Keratinocyte (primary cell): ENCODE measurements at regions not wholly inside any gene's neighbourhood (a gene's known extent, or its start where the extent isn't known, plus 50 kb on each side); places are given as distances from the start of the nearest gene placed in this dataset.

Experiments
- DNase-seq: peaks from one replicate; pipeline ENCODE4 v3.0.0-alpha.2; 2011; ENCODE audit warnings: low read depth, missing footprints, low spot score
- FAIRE-seq: peaks from 2 replicates; lab custom pipeline; 2011; peaks lifted over from hg19 to GRCh38; lab: Jason Lieb, UNC
- H2AFZ ChIP-seq: 2 replicates; pipeline ENCODE4 v1.6.0; 2012; ENCODE audit warnings: low read length, control low read depth, inconsistent platforms; ENCODE audit not compliant: control insufficient read depth
- H3K27ac ChIP-seq: 2 replicates; pipeline ENCODE4 v1.5.1; 2011; ENCODE audit warnings: low read length; ENCODE audit not compliant: control insufficient read depth, insufficient read depth
- H3K27me3 ChIP-seq: 3 replicates; pipeline ENCODE4 v1.6.0; 2011; ENCODE audit warnings: low read length; ENCODE audit not compliant: control insufficient read depth, insufficient read depth; ENCODE audit errors: extremely low read depth
- H3K36me3 ChIP-seq, 2 experiments: 2 replicates in 1 of 2; 3 replicates in 1 of 2; pipeline ENCODE4 v1.5.1; 2011; ENCODE audit warnings: low read length in 2 of 2, mild to moderate bottlenecking in 1 of 2; ENCODE audit not compliant: control insufficient read depth in 2 of 2, insufficient read depth in 2 of 2; ENCODE audit errors: extremely low read depth in 1 of 2
- H3K4me1 ChIP-seq: 3 replicates; pipeline ENCODE4 v1.5.1; 2011; ENCODE audit warnings: low read length; ENCODE audit not compliant: control insufficient read depth, insufficient read depth; ENCODE audit errors: extremely low read depth
- H3K4me2 ChIP-seq: 3 replicates; pipeline ENCODE4 v1.6.0; 2011; ENCODE audit warnings: low read depth, low read length; ENCODE audit not compliant: control insufficient read depth, insufficient read depth; ENCODE audit errors: extremely low read depth
- H3K4me3 ChIP-seq, 3 experiments: fragments of 200-600 bp in 1 of 3; sonication (generic) in 1 of 3; 2 replicates in 2 of 3; 3 replicates in 1 of 3; pipeline ENCODE4 v1.5.1; 2011 to 2016; ENCODE audit warnings: low read length in 3 of 3, mild to moderate bottlenecking in 3 of 3, control low read depth in 2 of 3, inconsistent platforms in 1 of 3, low read depth in 1 of 3, mixed read lengths in 1 of 3, mixed run types in 1 of 3, moderate library complexity in 1 of 3; ENCODE audit not compliant: control insufficient read depth in 2 of 3, insufficient read depth in 2 of 3; ENCODE audit errors: extremely low read depth in 1 of 3
- H3K79me2 ChIP-seq: 2 replicates; pipeline ENCODE4 v1.6.0; 2012; ENCODE audit warnings: low read length; ENCODE audit not compliant: control insufficient read depth, insufficient read depth
- H3K9ac ChIP-seq: 3 replicates; pipeline ENCODE4 v1.6.0; 2011; ENCODE audit warnings: low read length; ENCODE audit not compliant: control insufficient read depth, insufficient read depth; ENCODE audit errors: extremely low read depth
- H3K9me1 ChIP-seq: 3 replicates; pipeline ENCODE4 v1.6.0; 2011; ENCODE audit warnings: low read length; ENCODE audit not compliant: control insufficient read depth, insufficient read depth; ENCODE audit errors: extremely low read depth
- H3K9me3 ChIP-seq: 2 replicates; pipeline ENCODE4 v1.5.1; 2012; ENCODE audit warnings: low read depth, low read length; ENCODE audit not compliant: control insufficient read depth
- H4K20me1 ChIP-seq: 3 replicates; pipeline ENCODE4 v1.6.0; 2011; ENCODE audit warnings: low read length; ENCODE audit not compliant: control insufficient read depth, insufficient read depth; ENCODE audit errors: extremely low read depth
- CTCF ChIP-seq, 3 experiments: IDR thresholded peaks in 1 of 3; conservative IDR thresholded peaks in 1 of 3; optimal IDR thresholded peaks in 1 of 3; 2 replicates in 2 of 3; 3 replicates in 1 of 3; pipeline versions ENCODE3 to v1.5.1; 2011; ENCODE audit warnings: low read length in 3 of 3, mild to moderate bottlenecking in 3 of 3, moderate library complexity in 2 of 3, control low read depth in 1 of 3, inconsistent platforms in 1 of 3; ENCODE audit not compliant: insufficient read depth in 2 of 3; ENCODE audit errors: extremely low read depth in 1 of 3
- EZH2 ChIP-seq: IDR thresholded peaks from one replicate; pipeline ENCODE4 v1.6.1; 2012; ENCODE audit warnings: inconsistent platforms, mild to moderate bottlenecking, low read length, moderate library complexity
- dilution Hi-C: fragments of 300-500 bp; cut with MboI; formaldehyde crosslinking; loops from one replicate; pipeline ENCODE4 v1.7.0; 2020; ENCODE audit warnings: low sequenced_read_pairs; ENCODE audit not compliant: extremely low pct_ligation_motif_present

- H3K9me1 ChIP-seq, result no peaks in the 10 kb centered on the region
- H3K4me3 ChIP-seq, result no peak overlapping the region
- H4K20me1 ChIP-seq, result no peaks in the 10 kb centered on the region
- H3K4me2 ChIP-seq, result no peak overlapping the region
- no peaks in the 10 kb centered on the region for H3K79me2 ChIP-seq
- no peaks in the 10 kb centered on the region for H3K9me3 ChIP-seq
- no peak overlapping the region for H2AFZ ChIP-seq
- H3K27me3 ChIP-seq, result no peaks in the 10 kb centered on the region
- no peaks in the 10 kb centered on the region for H3K36me3 ChIP-seq
- TF ChIP-seq EZH2, result no peak
- TF ChIP-seq CTCF (optimal IDR thresholded peaks at IDR 0.05 in 1 of 3, IDR thresholded peaks at IDR 0.05 in 1 of 3, conservative IDR thresholded peaks at IDR 0.05 in 1 of 3; ENCODE audit: extremely low read depth in 1 of 3, insufficient read depth in 2 of 3, low read length in 3 of 3), result no peak
- FAIRE-seq (no peak), DNase-seq (no peak)
- no peaks in the 10 kb centered on the region for H3K4me1 ChIP-seq
- H3K27ac ChIP-seq, result no peak overlapping the region
- no peak overlapping the region for H3K9ac ChIP-seq
- dilution Hi-C loops, result no loop called here
These were observed 494.2 kb downstream of the TDRD15 start for GRCh38 chr2:21617885-21618434.

GRCh38 chr2:21620771-21621170 is 497.0 kb downstream of the TDRD15 start:
- Histone ChIP-seq H3K4me1 (no peaks in the 10 kb centered on the region), H4K20me1 (no peaks in the 10 kb centered on the region), H3K9ac (no peak overlapping the region), H3K79me2 (no peaks in the 10 kb centered on the region), H3K27ac (no peak overlapping the region), H3K36me3 (no peaks in the 10 kb centered on the region), H3K4me3 (no peak overlapping the region), H3K27me3 (no peaks in the 10 kb centered on the region), H2AFZ (no peak overlapping the region), H3K9me1 (no peaks in the 10 kb centered on the region), H3K4me2 (no peak overlapping the region), H3K9me3 (no peaks in the 10 kb centered on the region)
- FAIRE-seq, result no peak
- dilution Hi-C loops, result no loop called here
- TF ChIP-seq CTCF (optimal IDR thresholded peaks at IDR 0.05 in 1 of 3, IDR thresholded peaks at IDR 0.05 in 1 of 3, conservative IDR thresholded peaks at IDR 0.05 in 1 of 3; ENCODE audit: extremely low read depth in 1 of 3, insufficient read depth in 2 of 3, low read length in 3 of 3), result no peak
- TF ChIP-seq EZH2, result no peak
- DNase-seq, result no peak
